ENCODE measurements at regions not wholly inside any gene's neighbourhood (a gene's known extent, or its start where the extent isn't known, plus 50 kb on each side); places are given as distances from the start of the nearest gene placed in this dataset.

- TF ChIP-seq CHD7 (IDR thresholded peaks at IDR 0.05; ENCODE audit: insufficient replicate concordance, low read length), result no peak
- no peak for TF ChIP-seq CREB1 (IDR thresholded peaks at IDR 0.05)
Measured at GRCh38 chr1:234546387-234546704, 63.6 kb downstream of the IRF2BP2 start (continued).

Measured in H1 (cell line).